ENCODE measurements at regions not wholly inside any gene's neighbourhood (a gene's known extent, or its start where the extent isn't known, plus 50 kb on each side); places are given as distances from the start of the nearest gene placed in this dataset.

- TF ChIP-seq CTCF (IDR thresholded peaks at IDR 0.05) (no peak), REST (IDR thresholded peaks at IDR 0.05; ENCODE audit: insufficient read depth in 1 of 2, low read depth in 2 of 2, low read length in 1 of 2) (no peak), POLR2AphosphoS5 (IDR thresholded peaks at IDR 0.05; ENCODE audit: low read depth, low read length) (no peak), SIN3A (IDR thresholded peaks at IDR 0.05; ENCODE audit: borderline replicate concordance, insufficient read depth, low read depth, low read length) (no peak)
These were observed 130.1 kb upstream of the EGR2 start for GRCh38 chr10:62946278-62946677.
